Fibroblast of the aortic adventitia (primary cell): ENCODE measurements at regions not wholly inside any gene's neighbourhood (a gene's known extent, or its start where the extent isn't known, plus 50 kb on each side); places are given as distances from the start of the nearest gene placed in this dataset.
A peak's percentile ranks its signal among the peaks of the same experiment; 100 is the strongest.

Experiments
- DNase-seq: peaks from one replicate; pipeline ENCODE4 v3.0.0-alpha.2; 2010; ENCODE audit warnings: low read depth
- H3K4me3 ChIP-seq: 2 replicates; pipeline ENCODE4 v1.5.1; 2011; ENCODE audit warnings: low read depth, mild to moderate bottlenecking, control low read depth, low read length, moderate library complexity
- TF ChIP-seq, protein P1 (sequence below): IDR thresholded peaks from 2 replicates; pipeline ENCODE4 v1.5.1; 2011; ENCODE audit warnings: mild to moderate bottlenecking, low read length, control low read depth, inconsistent platforms; ENCODE audit not compliant: insufficient read depth

DNA sequence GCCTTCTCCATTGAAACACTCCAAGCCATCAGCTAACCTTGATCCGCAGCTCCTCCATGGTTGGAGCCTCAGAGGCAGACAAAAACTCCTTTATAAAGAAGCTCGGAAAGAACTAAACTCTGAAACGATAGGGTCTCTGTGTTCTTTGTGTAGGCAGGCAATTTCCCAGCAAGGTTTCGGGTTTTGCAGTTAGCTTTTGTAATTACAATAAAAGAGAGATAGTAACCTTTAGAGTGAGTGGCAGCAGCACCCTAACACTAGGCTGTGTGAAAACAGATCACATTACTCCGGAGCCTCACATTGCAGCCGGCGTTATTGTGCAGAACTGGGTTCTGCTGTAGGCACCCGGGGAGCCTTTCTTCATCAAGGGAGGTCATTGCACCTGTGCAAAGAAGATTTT lies 115.8 kb upstream of the MAP3K1 start:
- TF ChIP-seq, protein P1, sequence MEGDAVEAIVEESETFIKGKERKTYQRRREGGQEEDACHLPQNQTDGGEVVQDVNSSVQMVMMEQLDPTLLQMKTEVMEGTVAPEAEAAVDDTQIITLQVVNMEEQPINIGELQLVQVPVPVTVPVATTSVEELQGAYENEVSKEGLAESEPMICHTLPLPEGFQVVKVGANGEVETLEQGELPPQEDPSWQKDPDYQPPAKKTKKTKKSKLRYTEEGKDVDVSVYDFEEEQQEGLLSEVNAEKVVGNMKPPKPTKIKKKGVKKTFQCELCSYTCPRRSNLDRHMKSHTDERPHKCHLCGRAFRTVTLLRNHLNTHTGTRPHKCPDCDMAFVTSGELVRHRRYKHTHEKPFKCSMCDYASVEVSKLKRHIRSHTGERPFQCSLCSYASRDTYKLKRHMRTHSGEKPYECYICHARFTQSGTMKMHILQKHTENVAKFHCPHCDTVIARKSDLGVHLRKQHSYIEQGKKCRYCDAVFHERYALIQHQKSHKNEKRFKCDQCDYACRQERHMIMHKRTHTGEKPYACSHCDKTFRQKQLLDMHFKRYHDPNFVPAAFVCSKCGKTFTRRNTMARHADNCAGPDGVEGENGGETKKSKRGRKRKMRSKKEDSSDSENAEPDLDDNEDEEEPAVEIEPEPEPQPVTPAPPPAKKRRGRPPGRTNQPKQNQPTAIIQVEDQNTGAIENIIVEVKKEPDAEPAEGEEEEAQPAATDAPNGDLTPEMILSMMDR = no peak

DNA sequence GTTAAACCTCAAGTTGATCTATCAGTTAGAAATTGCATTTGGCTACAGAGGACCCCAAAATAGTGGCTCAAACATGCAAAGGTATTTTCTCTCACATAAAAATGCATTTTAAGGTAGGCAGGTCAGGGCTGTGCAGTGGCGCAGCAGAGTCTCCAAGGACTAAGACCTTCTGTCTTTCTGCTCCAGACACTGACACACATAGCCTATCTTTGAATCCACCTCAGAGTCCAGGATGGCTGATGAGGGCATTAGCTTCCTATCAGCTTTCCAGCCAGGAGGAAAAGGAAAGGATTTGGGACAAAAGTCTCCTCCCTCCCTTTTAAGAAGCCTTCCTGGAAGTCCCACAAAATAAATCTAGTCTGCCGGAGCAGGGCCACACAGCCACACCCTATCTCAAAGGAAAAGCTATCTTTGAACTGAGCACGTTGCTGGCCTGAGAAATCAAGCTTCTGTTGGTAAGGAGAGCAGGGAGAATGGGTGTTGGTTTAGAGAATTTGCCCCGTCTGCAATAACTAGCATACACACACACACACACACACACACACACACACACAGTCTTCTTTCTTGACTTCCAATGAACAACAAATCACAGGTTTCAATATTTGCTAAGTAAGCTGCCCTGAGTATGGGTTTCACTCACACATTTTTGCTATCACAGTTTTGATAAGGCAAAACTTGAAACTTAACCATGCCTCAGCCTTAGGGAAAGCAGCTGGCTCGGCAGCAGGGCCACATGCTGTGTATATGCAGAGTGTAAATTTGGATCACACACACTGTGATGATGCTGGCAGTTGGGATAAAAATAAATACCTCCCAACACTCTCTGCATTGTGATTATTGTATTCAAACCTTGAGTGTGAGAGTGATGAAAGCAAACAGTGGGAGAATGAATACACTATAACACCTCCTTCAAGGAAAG lies 116.6 kb upstream of the MAP3K1 start:
- TF ChIP-seq, protein P1 = no peak
- DNase-seq = no peak
- no peak overlapping the region for H3K4me3 ChIP-seq

More for the DNA sequence above, 115.8 kb upstream of the MAP3K1 start:
- no peak overlapping the region for H3K4me3 ChIP-seq
- no peak for DNase-seq

DNA sequence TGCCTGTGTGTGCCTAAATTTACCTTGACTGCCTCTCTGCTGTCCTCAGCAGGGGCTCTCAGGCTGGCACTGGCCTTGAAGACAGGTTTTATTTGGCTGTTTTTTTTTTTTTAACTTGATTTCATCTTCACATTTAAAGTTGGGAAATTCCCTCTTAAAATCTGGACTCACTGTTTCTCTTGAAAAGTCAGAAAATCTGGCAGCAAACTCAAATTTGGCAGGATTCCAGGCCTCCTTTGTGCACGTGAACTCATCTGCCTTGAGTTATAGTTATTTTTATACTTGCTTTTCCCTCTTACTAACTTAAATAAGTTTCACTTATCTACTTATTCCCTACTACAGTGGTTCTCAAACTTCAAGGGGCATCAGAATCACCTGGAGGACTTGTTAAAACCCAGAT lies 118.4 kb upstream of the MAP3K1 start:
- no peak overlapping the region for H3K4me3 ChIP-seq
- DNase-seq = peak; percentile 10
- TF ChIP-seq, protein P1 = no peak

DNA sequence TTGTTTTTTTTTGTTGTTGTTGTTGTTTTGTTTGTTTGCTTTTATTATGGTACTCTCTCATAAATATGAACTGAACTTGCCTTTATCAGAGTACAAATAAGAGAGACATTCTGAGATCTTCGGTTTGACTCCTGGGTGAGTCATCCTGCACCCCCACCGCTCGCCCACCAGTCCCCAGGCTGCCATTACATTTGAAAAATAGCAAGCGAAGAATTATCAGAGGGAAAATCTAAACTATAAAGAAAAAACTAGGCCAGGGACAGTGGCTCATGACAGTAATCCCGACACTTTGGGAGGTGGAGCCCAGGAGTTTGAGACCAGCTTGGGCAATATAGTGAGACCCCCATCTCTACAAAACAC lies 122.1 kb upstream of the MAP3K1 start:
- DNase-seq = no peak
- TF ChIP-seq, protein P1 = no peak
- no peak overlapping the region for H3K4me3 ChIP-seq

DNA sequence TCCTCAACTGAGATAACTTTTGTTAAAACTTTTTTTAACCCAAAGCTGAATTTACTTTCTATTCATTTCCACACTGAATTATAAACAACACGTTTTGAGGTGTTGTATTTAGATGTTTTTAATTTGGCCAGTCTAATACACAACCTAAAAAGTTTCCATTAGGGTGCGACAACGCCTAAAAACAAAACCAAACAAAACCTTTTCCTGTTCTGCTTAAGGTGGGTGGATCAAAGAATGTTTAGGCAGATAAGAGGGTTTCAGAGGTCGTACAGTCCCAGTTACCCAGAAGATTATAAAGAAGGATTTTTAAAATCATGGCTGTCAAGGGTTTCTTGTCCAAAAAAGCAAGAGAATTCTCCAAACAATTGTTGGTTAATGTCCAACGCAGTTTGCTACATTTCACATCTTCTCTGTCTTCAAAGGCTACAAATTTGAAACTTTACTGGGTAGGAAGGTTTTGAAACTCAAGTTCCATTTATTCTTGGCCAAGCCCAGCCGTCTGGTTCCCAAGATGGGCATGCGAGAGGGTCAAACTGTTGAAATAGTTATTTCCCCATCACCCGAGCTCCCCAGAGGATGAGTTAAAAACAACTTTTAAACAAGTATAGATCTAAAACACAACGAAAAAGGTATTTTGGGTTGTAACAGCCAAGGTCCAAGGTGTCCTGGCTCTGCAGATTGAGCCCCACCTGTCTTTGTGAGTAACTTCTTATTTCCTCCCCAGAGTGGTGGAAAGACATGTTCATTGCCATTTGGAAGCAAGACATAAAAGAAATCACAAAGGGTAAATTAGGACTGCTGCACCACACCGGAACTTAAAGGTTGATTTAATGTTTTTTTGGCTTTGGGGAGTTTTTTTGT lies 122.8 kb upstream of the MAP3K1 start:
- TF ChIP-seq, protein P1 = no peak
- no peak overlapping the region for H3K4me3 ChIP-seq
- DNase-seq = no peak

DNA sequence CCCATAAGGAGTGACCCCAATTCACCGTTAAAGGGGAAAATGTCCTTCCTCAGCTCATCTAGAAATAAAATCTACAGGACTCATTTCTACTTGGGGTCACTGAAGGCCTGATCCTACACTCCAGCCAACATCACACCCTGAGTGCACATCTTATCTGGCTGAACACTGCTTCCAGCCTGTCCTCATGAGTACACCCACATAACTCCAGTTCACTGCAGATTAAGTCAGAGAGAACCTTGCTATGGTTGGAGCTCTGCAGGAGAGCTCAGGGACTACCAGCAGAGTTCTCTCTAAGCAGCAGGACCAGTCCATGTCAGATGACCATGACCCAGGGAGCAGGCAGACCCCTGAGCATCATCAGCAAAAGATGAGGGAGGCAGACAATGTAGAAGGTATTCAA lies 126.9 kb upstream of the MAP3K1 start:
- no peak overlapping the region for H3K4me3 ChIP-seq
- TF ChIP-seq, protein P1 = no peak
- DNase-seq = no peak
